NB4 (cell line): ENCODE measurements at regions not wholly inside any gene's neighbourhood (a gene's known extent, or its start where the extent isn't known, plus 50 kb on each side); places are given as distances from the start of the nearest gene placed in this dataset.

Experiments used
- DNase-seq: peaks from one replicate; pipeline ENCODE4 v3.0.0; 2010; ENCODE audit warnings: low read depth
- H3K4me3 ChIP-seq: one replicate; pipeline ENCODE4 v1.5.1; 2011; ENCODE audit warnings: mild to moderate bottlenecking, low read depth, low read length, moderate library complexity
- MYC ChIP-seq: IDR thresholded peaks from 2 replicates; pipeline ENCODE4 v1.6.1; 2011; ENCODE audit warnings: low read depth, low read length
- POLR2A ChIP-seq: IDR thresholded peaks from 2 replicates; pipeline ENCODE4 v1.6.1; 2011; ENCODE audit warnings: mild to moderate bottlenecking; ENCODE audit not compliant: insufficient read length; ENCODE audit errors: extremely low read depth
- TF ChIP-seq, protein P1 (sequence below): IDR thresholded peaks from 2 replicates; pipeline ENCODE4 v1.6.1; 2011; ENCODE audit warnings: low read depth, low read length
- TF ChIP-seq, protein P2 (sequence below): IDR thresholded peaks from one replicate; pipeline ENCODE4 v1.5.1; 2012; ENCODE audit warnings: low read depth, low read length

- no peak overlapping the region for H3K4me3 ChIP-seq
- TF ChIP-seq, protein P1, sequence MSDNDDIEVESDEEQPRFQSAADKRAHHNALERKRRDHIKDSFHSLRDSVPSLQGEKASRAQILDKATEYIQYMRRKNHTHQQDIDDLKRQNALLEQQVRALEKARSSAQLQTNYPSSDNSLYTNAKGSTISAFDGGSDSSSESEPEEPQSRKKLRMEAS, result no peak
- TF ChIP-seq, protein P2, sequence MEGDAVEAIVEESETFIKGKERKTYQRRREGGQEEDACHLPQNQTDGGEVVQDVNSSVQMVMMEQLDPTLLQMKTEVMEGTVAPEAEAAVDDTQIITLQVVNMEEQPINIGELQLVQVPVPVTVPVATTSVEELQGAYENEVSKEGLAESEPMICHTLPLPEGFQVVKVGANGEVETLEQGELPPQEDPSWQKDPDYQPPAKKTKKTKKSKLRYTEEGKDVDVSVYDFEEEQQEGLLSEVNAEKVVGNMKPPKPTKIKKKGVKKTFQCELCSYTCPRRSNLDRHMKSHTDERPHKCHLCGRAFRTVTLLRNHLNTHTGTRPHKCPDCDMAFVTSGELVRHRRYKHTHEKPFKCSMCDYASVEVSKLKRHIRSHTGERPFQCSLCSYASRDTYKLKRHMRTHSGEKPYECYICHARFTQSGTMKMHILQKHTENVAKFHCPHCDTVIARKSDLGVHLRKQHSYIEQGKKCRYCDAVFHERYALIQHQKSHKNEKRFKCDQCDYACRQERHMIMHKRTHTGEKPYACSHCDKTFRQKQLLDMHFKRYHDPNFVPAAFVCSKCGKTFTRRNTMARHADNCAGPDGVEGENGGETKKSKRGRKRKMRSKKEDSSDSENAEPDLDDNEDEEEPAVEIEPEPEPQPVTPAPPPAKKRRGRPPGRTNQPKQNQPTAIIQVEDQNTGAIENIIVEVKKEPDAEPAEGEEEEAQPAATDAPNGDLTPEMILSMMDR, result no peak
- no peak for TF ChIP-seq POLR2A
- TF ChIP-seq MYC, result no peak
- DNase-seq, result no peak
Observed at GRCh38 chrX:7789200-7789599, 53.8 kb upstream of the VCX start.

- H3K4me3 ChIP-seq, result no peak overlapping the region
- no peak for DNase-seq
- TF ChIP-seq MYC (no peak), POLR2A (no peak)
- TF ChIP-seq, protein P1, result no peak
- TF ChIP-seq, protein P2, result no peak
Observed at GRCh38 chrX:7788334-7788733, 54.6 kb upstream of the VCX start.

DNA sequence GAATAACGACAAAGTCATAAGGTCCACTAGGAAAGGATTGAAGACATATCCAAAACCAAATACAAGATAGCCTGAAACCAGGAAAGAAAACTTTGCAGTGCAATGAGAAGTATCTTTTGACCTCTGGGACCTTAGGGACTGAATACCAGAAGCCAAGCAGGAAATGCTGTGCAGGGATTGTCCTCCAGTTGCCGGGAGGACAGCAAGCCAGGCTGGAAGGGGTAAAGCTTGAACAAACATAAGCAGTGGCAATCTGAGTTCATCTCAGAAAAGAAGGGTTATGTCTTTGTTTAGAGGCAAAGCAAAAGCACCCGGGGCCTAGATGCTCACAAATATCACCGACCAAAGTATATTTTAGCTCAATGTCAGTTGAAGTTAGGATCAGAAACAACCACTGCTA lies 55.3 kb upstream of the VCX start:
- H3K4me3 ChIP-seq, result no peak overlapping the region
- TF ChIP-seq POLR2A (no peak), MYC (no peak)
- TF ChIP-seq, protein P1, result no peak
- TF ChIP-seq, protein P2, result no peak
- DNase-seq, result no peak

- no peak overlapping the region for H3K4me3 ChIP-seq
- no peak for TF ChIP-seq POLR2A
- TF ChIP-seq MYC, result no peak
- TF ChIP-seq, protein P2, result no peak
- TF ChIP-seq, protein P1, result no peak
- no peak for DNase-seq
Observed at GRCh38 chrX:7784580-7784979, 58.4 kb upstream of the VCX start.

- H3K4me3 ChIP-seq, result no peak overlapping the region
- no peak for TF ChIP-seq MYC
- TF ChIP-seq, protein P2, result no peak
- TF ChIP-seq, protein P1, result no peak
- no peak for TF ChIP-seq POLR2A
- DNase-seq, result no peak
Observed at GRCh38 chrX:7779644-7780043, 63.3 kb upstream of the VCX start.

GRCh38 chrX:7775987-7776386 lies 67.0 kb upstream of the VCX start:
- TF ChIP-seq, protein P1, result no peak
- TF ChIP-seq POLR2A (no peak), MYC (no peak)
- TF ChIP-seq, protein P2, result no peak
- no peak for DNase-seq
- no peak overlapping the region for H3K4me3 ChIP-seq
